ENCODE measurements at regions not wholly inside any gene's neighbourhood (a gene's known extent, or its start where the extent isn't known, plus 50 kb on each side); places are given as distances from the start of the nearest gene placed in this dataset.

GRCh38 chr15:38745126-38745525, 180.5 kb upstream of the RASGRP1 start:
- TF ChIP-seq, protein P1, sequence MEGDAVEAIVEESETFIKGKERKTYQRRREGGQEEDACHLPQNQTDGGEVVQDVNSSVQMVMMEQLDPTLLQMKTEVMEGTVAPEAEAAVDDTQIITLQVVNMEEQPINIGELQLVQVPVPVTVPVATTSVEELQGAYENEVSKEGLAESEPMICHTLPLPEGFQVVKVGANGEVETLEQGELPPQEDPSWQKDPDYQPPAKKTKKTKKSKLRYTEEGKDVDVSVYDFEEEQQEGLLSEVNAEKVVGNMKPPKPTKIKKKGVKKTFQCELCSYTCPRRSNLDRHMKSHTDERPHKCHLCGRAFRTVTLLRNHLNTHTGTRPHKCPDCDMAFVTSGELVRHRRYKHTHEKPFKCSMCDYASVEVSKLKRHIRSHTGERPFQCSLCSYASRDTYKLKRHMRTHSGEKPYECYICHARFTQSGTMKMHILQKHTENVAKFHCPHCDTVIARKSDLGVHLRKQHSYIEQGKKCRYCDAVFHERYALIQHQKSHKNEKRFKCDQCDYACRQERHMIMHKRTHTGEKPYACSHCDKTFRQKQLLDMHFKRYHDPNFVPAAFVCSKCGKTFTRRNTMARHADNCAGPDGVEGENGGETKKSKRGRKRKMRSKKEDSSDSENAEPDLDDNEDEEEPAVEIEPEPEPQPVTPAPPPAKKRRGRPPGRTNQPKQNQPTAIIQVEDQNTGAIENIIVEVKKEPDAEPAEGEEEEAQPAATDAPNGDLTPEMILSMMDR (IDR thresholded peaks at IDR 0.05): no peak
- TF ChIP-seq POLR2A (IDR thresholded peaks at IDR 0.05): no peak
